Type B pancreatic cell (in vitro differentiated cells): ENCODE measurements at regions not wholly inside any gene's neighbourhood (a gene's known extent, or its start where the extent isn't known, plus 50 kb on each side); places are given as distances from the start of the nearest gene placed in this dataset.
A peak's percentile ranks its signal among the peaks of the same experiment; 100 is the strongest.

ENCODE experiments used
- DNase-seq: peaks from one replicate; pipeline ENCODE4 v3.0.0; 2021; ENCODE audit warnings: mixed read lengths; ENCODE audit not compliant: unreplicated experiment; ENCODE audit errors: extremely low spot score
- H3K27ac Mint-ChIP-seq: 2 replicates; pipeline ENCODE4 v1.8.0; 2021; ENCODE audit warnings: mild to moderate bottlenecking, mixed read lengths
- H3K27me3 Mint-ChIP-seq: 2 replicates; pipeline ENCODE4 v1.8.0; 2021; ENCODE audit warnings: mixed read lengths
- H3K36me3 Mint-ChIP-seq: 2 replicates; pipeline ENCODE4 v1.8.0; 2021; ENCODE audit warnings: mixed read lengths
- H3K4me1 Mint-ChIP-seq: one replicate; pipeline ENCODE4 v1.8.0; 2021; ENCODE audit warnings: mixed read lengths; ENCODE audit not compliant: unreplicated experiment
- H3K4me3 Mint-ChIP-seq: 2 replicates; pipeline ENCODE4 v1.8.0; 2021; ENCODE audit warnings: mild to moderate bottlenecking, mixed read lengths
- H3K9me3 Mint-ChIP-seq: 2 replicates; pipeline ENCODE4 v1.8.0; 2021; ENCODE audit warnings: mixed read lengths
- TF ChIP-seq, protein P1 (sequence below): fragments of 200-600 bp; sonication (generic); conservative IDR thresholded peaks from 2 replicates; pipeline ENCODE4 v1.5.0; 2021; ENCODE audit warnings: antibody characterized with exemption, mild to moderate bottlenecking

DNA sequence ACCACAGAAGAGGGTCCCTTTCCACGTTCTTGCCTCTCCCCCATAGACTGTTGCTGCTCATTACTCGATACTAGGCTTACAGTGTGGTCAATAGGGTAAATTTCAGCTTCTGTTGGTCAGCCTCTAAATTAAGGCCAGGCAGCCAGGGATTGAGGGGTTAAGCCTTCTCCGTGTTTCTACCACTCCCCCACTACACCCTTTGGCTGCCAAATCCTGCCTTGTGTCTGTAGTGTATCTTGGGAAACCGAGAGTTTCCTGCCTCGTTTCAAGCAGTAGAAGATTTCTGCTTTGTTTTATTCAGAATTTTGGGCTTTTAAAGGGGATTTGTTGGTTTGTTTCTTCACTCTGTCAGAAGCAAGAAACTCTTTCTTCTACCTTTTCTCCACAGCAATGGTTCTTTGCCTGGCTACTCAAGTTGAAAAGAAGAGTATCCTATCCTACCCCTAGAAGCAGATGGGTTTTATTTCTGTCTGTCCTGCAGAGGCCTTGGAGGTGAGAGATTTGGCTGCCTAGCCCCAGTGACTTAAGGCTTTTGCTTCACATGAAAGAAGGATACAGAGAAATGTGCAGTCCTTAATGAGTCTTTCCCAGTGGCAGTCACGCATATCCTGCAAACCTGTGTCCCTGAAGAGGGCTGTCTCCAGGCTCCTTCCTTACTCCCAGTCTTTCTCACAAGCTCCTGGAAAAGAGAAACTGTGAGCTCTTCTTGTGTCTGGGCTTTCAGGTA, 261.5 kb upstream of the TANK start:
- H3K4me3 Mint-ChIP-seq = no peak overlapping the region
- TF ChIP-seq, protein P1, sequence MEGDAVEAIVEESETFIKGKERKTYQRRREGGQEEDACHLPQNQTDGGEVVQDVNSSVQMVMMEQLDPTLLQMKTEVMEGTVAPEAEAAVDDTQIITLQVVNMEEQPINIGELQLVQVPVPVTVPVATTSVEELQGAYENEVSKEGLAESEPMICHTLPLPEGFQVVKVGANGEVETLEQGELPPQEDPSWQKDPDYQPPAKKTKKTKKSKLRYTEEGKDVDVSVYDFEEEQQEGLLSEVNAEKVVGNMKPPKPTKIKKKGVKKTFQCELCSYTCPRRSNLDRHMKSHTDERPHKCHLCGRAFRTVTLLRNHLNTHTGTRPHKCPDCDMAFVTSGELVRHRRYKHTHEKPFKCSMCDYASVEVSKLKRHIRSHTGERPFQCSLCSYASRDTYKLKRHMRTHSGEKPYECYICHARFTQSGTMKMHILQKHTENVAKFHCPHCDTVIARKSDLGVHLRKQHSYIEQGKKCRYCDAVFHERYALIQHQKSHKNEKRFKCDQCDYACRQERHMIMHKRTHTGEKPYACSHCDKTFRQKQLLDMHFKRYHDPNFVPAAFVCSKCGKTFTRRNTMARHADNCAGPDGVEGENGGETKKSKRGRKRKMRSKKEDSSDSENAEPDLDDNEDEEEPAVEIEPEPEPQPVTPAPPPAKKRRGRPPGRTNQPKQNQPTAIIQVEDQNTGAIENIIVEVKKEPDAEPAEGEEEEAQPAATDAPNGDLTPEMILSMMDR = no peak
- no peak overlapping the region for H3K27ac Mint-ChIP-seq

DNA sequence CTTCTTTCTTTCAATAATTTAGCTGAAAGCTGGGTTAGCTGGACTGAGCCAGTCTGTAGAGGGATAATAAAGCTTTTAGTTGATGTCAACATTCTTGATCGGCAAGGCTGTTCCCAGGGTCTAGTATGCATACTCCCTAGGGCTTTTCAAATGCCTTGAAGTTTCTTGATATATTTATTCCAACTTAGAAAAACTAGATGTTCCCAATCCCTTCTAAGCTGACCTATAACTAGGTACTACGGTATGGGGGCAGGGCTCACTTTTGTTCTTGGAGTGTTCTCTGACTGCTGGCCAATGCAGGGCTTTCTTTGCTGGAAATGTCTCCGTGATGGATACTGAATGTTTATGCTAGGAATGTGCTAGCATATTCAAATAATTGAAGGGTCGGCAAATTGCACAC, 258.6 kb upstream of the TANK start:
- H3K4me3 Mint-ChIP-seq = peak overlapping the region; percentile 48
- TF ChIP-seq, protein P1 = no peak
- H3K27me3 Mint-ChIP-seq = no peaks in the 10 kb centered on the region
- no peak for DNase-seq
- H3K27ac Mint-ChIP-seq = peak overlapping the region; percentile 51
- peaks cover 28% of the 10 kb centered on the region for H3K4me1 Mint-ChIP-seq
- H3K36me3 Mint-ChIP-seq = peaks cover 5% of the 10 kb centered on the region
- peaks cover 5% of the 10 kb centered on the region for H3K9me3 Mint-ChIP-seq

More for the DNA sequence above, 261.5 kb upstream of the TANK start:
- Mint-ChIP-seq H3K36me3 (peaks cover 5% of the 10 kb centered on the region), H3K4me1 (peaks cover 23% of the 10 kb centered on the region), H3K27me3 (no peaks in the 10 kb centered on the region), H3K9me3 (peaks cover 5% of the 10 kb centered on the region)
- no peak for DNase-seq

DNA sequence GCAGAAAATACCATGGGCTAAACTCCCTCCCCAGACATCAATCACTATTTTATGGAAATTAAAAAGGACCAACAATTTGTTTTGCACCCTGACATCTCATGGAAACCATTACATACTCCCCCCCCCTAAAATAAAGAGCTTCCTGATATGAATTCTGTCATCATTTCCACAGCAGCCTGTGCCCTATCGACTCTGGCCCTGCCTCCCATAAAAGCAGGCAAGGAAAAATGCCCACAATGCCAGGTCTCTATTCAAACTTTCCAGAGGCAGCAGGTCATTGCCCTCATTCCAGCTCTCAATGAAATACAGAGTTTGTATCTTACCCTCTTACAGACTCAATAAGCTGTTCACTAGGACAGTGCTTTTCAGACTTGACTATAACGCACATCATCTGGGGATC, 254.4 kb upstream of the TANK start:
- TF ChIP-seq, protein P1 = no peak
- no peak for DNase-seq
- no peaks in the 10 kb centered on the region for H3K36me3 Mint-ChIP-seq
- H3K4me1 Mint-ChIP-seq = peaks cover 38% of the 10 kb centered on the region
- H3K27ac Mint-ChIP-seq = no peak overlapping the region
- no peaks in the 10 kb centered on the region for H3K27me3 Mint-ChIP-seq
- no peak overlapping the region for H3K4me3 Mint-ChIP-seq
- H3K9me3 Mint-ChIP-seq = no peaks in the 10 kb centered on the region

DNA sequence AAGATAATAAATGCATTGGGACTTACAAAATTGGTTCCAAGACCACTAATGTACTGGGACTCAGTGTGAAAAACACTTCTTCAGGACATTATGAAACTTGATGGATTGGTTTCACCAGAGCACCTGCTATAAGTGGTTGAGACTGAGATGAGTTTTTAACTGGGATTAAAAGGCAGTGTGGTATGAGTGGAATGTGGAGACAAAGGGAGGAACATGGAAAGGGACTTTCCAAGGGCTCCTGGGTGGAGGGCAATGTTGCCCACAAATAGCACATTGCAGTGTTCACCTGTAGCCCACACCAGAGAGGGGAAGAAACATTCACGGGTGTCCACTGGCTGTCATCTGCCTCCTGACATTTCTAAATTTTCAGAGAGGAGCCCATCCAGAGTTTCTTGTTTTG, 253.3 kb upstream of the TANK start:
- no peak for DNase-seq
- no peak overlapping the region for H3K4me3 Mint-ChIP-seq
- H3K4me1 Mint-ChIP-seq = peaks cover 31% of the 10 kb centered on the region
- TF ChIP-seq, protein P1 = no peak
- no peaks in the 10 kb centered on the region for H3K9me3 Mint-ChIP-seq
- no peaks in the 10 kb centered on the region for H3K36me3 Mint-ChIP-seq
- no peaks in the 10 kb centered on the region for H3K27me3 Mint-ChIP-seq
- peak overlapping the region; percentile 29 for H3K27ac Mint-ChIP-seq

DNA sequence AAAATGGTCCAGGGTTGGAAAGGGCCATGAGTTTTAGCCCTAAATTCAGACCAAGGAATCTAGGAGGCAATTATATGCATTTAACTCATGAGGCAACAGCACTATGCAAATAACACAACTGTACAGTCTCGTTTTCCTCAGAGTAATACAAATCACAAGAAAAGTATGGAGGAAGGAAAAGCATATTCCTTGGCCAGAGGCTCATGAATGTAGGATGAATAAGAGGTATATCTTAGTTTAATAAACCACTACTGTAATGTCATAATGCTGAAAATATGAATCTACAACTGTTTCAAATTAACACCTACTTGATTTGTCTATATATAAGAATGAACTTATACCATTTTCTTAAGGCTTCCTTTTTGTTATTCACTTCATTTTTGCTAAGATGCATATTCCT, 252.5 kb upstream of the TANK start:
- H3K27me3 Mint-ChIP-seq = no peaks in the 10 kb centered on the region
- no peak for DNase-seq
- H3K4me3 Mint-ChIP-seq = no peak overlapping the region
- H3K9me3 Mint-ChIP-seq = no peaks in the 10 kb centered on the region
- no peaks in the 10 kb centered on the region for H3K36me3 Mint-ChIP-seq
- TF ChIP-seq, protein P1 = no peak
- no peak overlapping the region for H3K27ac Mint-ChIP-seq
- H3K4me1 Mint-ChIP-seq = peaks cover 28% of the 10 kb centered on the region

DNA sequence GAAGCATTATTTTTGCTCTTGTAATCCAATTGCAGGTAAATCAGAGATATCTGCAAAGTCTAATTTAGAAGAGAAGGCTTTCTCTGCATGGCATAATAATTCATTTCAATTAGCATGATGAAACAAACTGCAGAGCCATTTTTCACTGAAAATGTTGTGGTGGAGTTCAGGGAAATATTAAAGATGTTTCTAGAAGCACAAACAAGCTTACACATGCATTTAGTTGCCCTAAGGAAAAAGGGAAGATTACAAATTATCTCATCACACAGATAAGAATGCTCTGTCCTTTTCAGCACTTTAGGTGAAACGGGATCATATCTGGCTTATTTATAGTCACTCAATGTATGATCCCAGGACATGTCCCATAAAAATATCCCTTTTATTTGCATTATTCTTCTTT, 252.1 kb upstream of the TANK start:
- H3K9me3 Mint-ChIP-seq = no peaks in the 10 kb centered on the region
- peak overlapping the region; percentile 33 for H3K4me3 Mint-ChIP-seq
- no peaks in the 10 kb centered on the region for H3K36me3 Mint-ChIP-seq
- TF ChIP-seq, protein P1 = no peak
- no peak overlapping the region for H3K27ac Mint-ChIP-seq
- no peaks in the 10 kb centered on the region for H3K27me3 Mint-ChIP-seq
- no peak for DNase-seq
- H3K4me1 Mint-ChIP-seq = peaks cover 26% of the 10 kb centered on the region
